Psoas muscle (tissue), 7 donors: ENCODE measurements at regions not wholly inside any gene's neighbourhood (a gene's known extent, or its start where the extent isn't known, plus 50 kb on each side); places are given as distances from the start of the nearest gene placed in this dataset.

Experiments used
- ATAC-seq, 4 donors: fragments of 200-7000 bp; cut with Tn5 transposase; one replicate each; pipeline ENCODE4 v1.9.1; 2020; ENCODE audit warnings: moderate library complexity in 3 of 4, mild to moderate bottlenecking in 2 of 4
- DNase-seq, 2 donors: peaks; one replicate each; pipeline ENCODE4 v3.0.0-alpha.2; 2020
- H3K27ac ChIP-seq: fragments of 200-600 bp; one replicate; pipeline ENCODE4 v1.8.0; 2022
- H3K27me3 ChIP-seq, 3 donors: fragments of 200-600 bp in 1 of 3; one replicate each; pipeline versions ENCODE4 v1.6.1 to v1.8.0; 2013 to 2022; ENCODE audit warnings: low read length in 2 of 3, mild to moderate bottlenecking in 2 of 3, moderate library complexity in 1 of 3; ENCODE audit not compliant: insufficient read depth in 3 of 3
- H3K36me3 ChIP-seq, 2 donors: fragments of 200-600 bp in 1 of 2; one replicate each; pipeline versions ENCODE4 v1.6.1 to v1.8.0; 2013 to 2022; ENCODE audit warnings: low read depth in 1 of 2, mild to moderate bottlenecking in 1 of 2, moderate library complexity in 1 of 2; ENCODE audit not compliant: insufficient read depth in 1 of 2
- H3K4me1 ChIP-seq: fragments of 200-600 bp; one replicate; pipeline ENCODE4 v1.8.0; 2022
- H3K4me3 ChIP-seq: fragments of 200-600 bp; one replicate; pipeline ENCODE4 v1.8.0; 2022; ENCODE audit warnings: mild to moderate bottlenecking
- H3K9me3 ChIP-seq: fragments of 200-600 bp; one replicate; pipeline ENCODE4 v1.8.0; 2022
- CTCF ChIP-seq: fragments of 200-600 bp; IDR thresholded peaks from one replicate; pipeline ENCODE4 v1.8.0; 2022; ENCODE audit warnings: antibody characterized with exemption
- WGBS, 3 donors: extraction: QIAGEN DNeasy Blood & Tissue Kit; methylation state at CpG; one replicate each; pipeline versions ENCODE4 v1.1.6 to v1.1.7; 2013; 5-methylcytosine and 5-hydroxymethylcytosine counted together
- intact Hi-C, 2 donors: fragments of 100-400 bp; cut with DNase I; formaldehyde crosslinking; loops; one replicate each; pipeline versions ENCODE4 v1.11.0 to v1.14.2; 2022
- donor health status: healthy with polysubstance abuse.
- donor health status: DM: no; HTN: no; CAD: no; lungs with moderate emphysema.
- donor health status: Bipolar disorder and iron deficiency.
- donor health status: healthy.
- donor health status: DM: yes; HTN: yes; CAD: no.
- donor health status: DM: no; HTN: no; CAD: no.
- donor health status: DM: yes; HTN: yes; CAD: no.

GRCh38 chr3:110419096-110419495, 652.5 kb upstream of the NECTIN3 start:
- Histone ChIP-seq H3K4me1 (no peaks in the 10 kb centered on the region), H3K4me3 (no peak overlapping the region), H3K27me3 (no peaks in the 10 kb centered on the region), H3K36me3 (no peaks in the 10 kb centered on the region), H3K9me3 (no peaks in the 10 kb centered on the region), H3K27ac (no peak overlapping the region)
- intact Hi-C loops, result no loop called here
- WGBS, 3 donors, result 24 to 33% (median 29%) methylated on average over 2 of the region's 2 CpGs
- ATAC-seq (no peak), DNase-seq (no peak)
- no peak for TF ChIP-seq CTCF

GRCh38 chr3:110419601-110420000, 652.0 kb upstream of the NECTIN3 start:
- ATAC-seq, result no peak
- H3K27me3 ChIP-seq, result no peaks in the 10 kb centered on the region
- intact Hi-C loops, result no loop called here
- DNase-seq, result no peak
- H3K9me3 ChIP-seq, result no peaks in the 10 kb centered on the region
- no peaks in the 10 kb centered on the region for H3K4me1 ChIP-seq
- 57 to 68% (median 58%) methylated on average over 2 of the region's 2 CpGs for WGBS, 3 donors
- H3K36me3 ChIP-seq, result no peaks in the 10 kb centered on the region
- no peak overlapping the region for H3K4me3 ChIP-seq
- H3K27ac ChIP-seq, result no peak overlapping the region
- no peak for TF ChIP-seq CTCF

GRCh38 chr3:110420158-110420641, 651.4 kb upstream of the NECTIN3 start:
- intact Hi-C loops, result no loop called here
- TF ChIP-seq CTCF, result no peak
- DNase-seq (no peak), ATAC-seq (no peak)
- Histone ChIP-seq H3K4me1 (no peaks in the 10 kb centered on the region), H3K27me3 (no peaks in the 10 kb centered on the region), H3K36me3 (no peaks in the 10 kb centered on the region), H3K4me3 (no peak overlapping the region), H3K9me3 (no peaks in the 10 kb centered on the region), H3K27ac (no peak overlapping the region)
- 41 to 62% (median 46%) methylated on average over 3 of the region's 3 CpGs for WGBS, 3 donors

- H3K4me1 ChIP-seq, result no peaks in the 10 kb centered on the region
- H3K4me3 ChIP-seq, result no peak overlapping the region
- intact Hi-C loops, result no loop called here
- DNase-seq, result no peak
- no peak for ATAC-seq
- no peaks in the 10 kb centered on the region for H3K9me3 ChIP-seq
- TF ChIP-seq CTCF, result no peak
- no peaks in the 10 kb centered on the region for H3K27me3 ChIP-seq
- no peaks in the 10 kb centered on the region for H3K36me3 ChIP-seq
- 92 to 97% (median 93%) methylated on average over 2 of the region's 2 CpGs for WGBS, 3 donors
- no peak overlapping the region for H3K27ac ChIP-seq
These were observed 648.3 kb upstream of the NECTIN3 start for GRCh38 chr3:110423276-110423675.

- Histone ChIP-seq H3K27ac (no peak overlapping the region), H3K36me3 (no peaks in the 10 kb centered on the region), H3K4me3 (no peak overlapping the region), H3K27me3 (no peaks in the 10 kb centered on the region), H3K9me3 (no peaks in the 10 kb centered on the region), H3K4me1 (no peaks in the 10 kb centered on the region)
- TF ChIP-seq CTCF, result no peak
- 63 to 71% (median 64%) methylated on average over 1 of the region's 1 CpG for WGBS, 3 donors
- DNase-seq (no peak), ATAC-seq (no peak)
- intact Hi-C loops, result no loop called here
These were observed 641.5 kb upstream of the NECTIN3 start for GRCh38 chr3:110430146-110430545.
